HG02938 (cell line): ENCODE measurements at regions not wholly inside any gene's neighbourhood (a gene's known extent, or its start where the extent isn't known, plus 50 kb on each side); places are given as distances from the start of the nearest gene placed in this dataset.
A peak's percentile ranks its signal among the peaks of the same experiment; 100 is the strongest.
"Not testable (repeated sequence)": the region's sequence is repeated elsewhere in the genome, so short reads cannot be mapped to it uniquely, and the experiment has no call there.

ENCODE experiments used
- ATAC-seq: cut with Tn5 transposase; IDR thresholded peaks from one replicate; pipeline ENCODE4 v1.9.1; 2021; ENCODE audit warnings: mild to moderate bottlenecking, moderate library complexity; ENCODE audit not compliant: unreplicated experiment

DNA sequence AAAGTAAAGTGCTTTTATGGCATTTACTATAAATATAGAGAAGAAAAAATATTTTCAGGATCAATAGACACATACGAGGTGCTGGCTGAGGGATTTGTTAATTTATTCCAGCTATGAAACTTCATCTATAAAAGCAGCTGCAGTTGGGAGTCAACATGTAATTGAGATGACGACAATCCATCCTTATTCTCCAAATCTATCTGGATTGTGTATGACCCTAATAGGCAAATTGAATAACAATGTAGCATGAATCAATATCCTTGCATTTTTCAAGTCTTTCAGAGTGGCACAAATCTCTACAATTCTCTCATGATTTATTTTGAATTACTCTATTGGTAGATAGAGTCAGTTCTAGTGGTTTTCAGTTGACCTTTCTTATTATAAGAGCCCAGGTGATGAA lies 1296.5 kb upstream of the SPRY2 start:
- no peak for ATAC-seq

DNA sequence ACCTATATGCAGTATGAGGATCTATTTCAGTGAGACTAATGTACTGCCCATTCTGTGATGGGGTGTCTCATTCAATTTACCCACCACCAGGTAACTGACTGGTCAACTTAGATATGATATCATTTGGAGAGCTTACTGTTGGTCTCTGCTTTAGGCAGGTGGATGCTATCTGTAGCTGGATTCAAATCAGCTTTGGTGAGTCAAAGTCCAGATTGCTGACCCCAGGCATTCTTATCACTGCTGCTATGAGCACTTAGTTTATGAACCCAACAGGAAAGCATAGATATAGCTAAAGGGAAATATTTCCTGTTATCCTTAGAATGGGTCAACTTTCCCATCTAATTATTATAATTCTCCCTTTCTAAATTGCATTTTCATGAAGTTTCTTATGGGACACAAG lies 1295.2 kb upstream of the SPRY2 start:
- ATAC-seq = no peak

DNA sequence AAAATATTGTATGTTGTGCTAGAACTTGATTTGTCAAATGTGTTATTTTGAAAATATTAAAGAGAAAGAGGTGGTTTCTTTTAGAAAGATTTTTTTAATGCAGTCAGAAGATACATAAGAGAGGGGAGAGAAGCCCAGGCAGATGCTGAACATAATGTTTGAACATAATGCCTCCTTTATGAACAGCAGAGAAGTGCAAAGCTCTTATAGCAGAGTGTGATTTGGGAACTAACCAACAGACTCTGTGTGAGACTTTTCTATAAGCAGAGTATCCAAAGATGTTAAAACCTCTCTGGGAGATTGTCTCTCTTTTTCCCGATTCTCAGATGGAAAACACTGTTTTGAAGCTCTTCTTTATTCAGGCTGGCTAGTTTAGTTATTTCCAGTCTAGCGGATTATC lies 1274.1 kb upstream of the SPRY2 start:
- no peak for ATAC-seq

DNA sequence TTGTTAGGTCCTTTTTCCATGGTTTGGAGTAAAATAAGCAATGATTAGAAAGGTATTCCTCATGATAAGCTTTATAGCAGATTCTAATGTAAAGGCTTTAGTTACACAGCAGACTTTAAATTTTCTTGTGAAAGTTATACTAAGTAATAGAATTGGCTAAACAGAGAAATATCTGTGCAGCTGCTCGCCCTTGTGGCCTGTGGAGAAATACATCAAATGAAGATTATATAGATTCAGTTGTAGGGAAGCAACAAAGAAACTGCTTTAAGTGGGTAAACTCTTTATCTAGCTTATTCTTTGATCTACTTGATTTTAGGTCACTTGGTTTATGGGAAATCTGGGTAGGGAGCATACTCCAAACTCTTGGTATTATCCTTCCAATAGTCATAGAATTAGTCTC lies 1269.7 kb upstream of the SPRY2 start:
- no peak for ATAC-seq

DNA sequence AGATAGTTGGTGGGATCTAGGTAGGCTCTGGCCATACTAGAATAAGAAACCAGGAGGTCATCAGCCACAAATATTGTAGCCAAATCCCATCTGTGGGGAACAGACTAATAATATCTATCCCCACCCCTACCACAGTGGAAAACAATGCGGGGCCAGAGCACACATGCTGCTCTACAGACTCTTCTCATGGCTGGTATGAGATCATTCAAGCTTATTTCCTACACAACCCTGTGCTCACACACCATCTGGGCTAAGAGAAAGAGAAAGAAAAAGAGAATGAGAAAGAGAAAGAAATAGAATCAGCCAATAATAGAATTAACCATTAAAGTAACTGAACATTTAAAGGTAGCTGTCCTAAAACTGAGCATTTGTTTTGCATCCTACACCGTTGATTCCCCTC lies 1268.4 kb upstream of the SPRY2 start:
- ATAC-seq = no peak

DNA sequence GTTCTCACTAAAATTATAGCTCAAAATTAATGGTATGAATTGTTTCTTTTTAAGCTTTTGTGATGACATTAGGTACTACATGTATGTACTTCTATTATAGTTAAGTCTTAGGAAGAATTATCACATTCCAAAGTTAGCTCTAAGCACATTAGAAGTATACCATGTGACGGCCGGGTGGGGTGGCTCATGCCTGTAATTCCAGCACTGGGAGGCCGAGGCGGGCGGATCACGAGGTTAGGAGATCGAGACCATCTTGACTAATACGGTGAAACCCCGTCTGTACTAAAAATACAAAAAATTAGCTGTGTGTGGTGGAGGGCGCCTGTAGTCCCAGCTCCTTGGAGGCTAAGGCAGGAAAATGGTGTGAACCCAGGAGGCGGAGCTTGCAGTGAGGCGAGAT lies 1265.1 kb upstream of the SPRY2 start:
- no peak for ATAC-seq

DNA sequence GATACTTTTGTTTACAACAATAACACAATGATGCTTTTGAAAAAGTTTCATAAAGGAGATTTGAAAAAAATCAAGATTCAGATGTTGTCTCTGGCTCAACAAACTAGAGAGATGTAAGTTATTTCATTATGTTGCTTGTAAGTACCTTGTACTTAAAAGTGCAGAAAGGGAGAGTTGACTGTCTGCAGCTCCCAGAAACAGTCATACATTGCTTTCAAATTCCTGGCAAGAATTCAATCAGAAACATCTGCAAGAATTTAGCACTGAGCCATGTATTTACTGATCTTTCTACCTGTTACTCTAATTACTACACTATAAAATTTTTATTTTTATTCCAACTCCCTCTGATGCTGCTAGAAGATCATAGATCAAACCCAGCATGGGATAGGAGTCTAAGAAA lies 1261.3 kb upstream of the SPRY2 start:
- no peak for ATAC-seq

DNA sequence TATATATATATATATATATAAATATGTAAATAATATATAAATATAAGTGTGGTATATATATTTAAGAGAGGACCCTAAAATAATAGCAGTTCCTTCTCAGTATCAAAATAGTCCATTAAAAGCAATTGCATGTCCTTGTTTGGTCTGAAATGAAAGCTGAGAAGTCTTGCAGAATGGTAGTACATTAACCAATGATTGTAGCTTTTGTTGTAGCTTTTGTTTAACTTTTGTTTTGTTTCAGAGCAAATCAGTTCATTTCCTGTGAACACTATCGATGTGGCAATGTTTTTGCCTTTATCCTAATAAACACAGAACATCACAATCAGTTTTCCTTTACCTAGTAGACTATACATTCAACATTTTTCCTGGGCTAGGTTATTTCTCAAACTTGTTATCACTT lies 1256.2 kb upstream of the SPRY2 start:
- ATAC-seq = no peak

DNA sequence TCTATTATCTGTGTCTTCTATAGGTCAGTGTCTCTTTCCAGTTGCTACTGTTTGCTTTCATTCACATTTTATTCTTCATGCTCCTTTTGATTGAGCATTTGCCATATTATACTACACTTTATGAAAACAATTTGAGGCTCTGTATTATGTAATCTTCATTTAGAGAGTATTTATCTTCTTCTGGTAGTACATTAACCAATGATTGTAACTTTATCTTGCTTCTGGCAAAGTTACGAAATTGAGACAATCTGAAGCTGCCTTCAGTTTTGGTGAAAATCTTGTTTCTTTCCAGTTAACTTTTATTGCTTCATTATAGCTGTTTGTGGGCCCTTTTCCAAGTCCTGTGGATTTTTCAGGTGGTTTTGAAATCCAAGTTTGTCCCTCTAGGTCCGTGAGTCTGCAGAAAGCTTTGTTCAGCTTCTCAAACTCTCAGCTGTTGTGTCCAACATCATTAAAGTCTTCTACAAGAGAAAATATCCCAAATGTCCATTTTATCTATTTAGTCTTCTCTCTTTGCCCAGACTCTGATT lies 1255.4 kb upstream of the SPRY2 start:
- ATAC-seq = no peak

DNA sequence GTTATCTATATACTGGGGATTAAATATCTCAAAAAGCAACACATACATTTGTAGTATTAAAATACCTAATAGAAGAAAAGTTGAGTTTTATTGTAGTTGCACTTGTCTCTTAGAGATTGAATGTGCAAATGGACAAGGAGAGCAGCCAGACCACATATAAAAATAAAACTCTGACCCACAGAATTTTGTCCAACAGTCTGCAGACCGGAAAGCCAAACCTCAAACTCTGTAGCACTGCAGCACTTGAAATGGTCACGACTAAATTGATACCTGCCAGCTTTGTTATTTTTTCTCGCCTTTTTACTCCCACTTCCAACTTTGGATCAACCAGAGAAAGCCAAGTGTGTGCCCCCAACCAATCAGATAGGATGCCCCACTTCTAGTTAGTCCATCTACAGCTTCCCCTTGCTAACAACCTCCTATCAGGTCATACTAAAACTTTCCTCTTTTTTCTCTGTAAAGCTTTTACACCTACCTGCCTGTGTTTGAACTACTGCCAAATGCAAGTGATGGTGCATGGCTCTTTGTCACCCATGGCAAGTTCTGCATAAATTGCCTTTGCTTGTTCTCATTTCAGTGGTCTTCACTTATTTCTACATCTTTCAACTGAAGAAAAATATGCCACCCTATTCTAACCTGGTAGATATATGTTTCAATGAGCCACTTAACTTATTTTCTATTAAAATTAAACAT lies 1250.7 kb upstream of the SPRY2 start:
- ATAC-seq = no peak

DNA sequence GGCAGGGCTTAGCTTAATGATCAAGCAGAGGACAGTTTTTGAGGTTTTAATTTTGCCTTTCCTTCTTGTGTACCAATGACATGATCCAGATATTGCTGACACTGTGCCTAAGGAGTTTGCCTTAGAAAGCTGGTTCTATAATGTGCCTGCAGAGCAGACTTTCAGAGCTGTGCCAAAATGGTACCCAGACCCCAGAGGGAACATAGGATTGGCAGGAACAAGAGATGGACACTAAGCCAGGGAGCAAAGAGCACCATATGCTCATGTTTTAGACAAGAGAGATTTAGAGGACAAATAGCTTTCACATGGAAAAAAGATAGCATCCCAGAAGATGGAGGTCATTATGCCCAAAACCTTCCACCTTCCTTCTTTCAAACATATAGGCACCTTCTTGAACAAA lies 1241.5 kb upstream of the SPRY2 start:
- no peak for ATAC-seq

DNA sequence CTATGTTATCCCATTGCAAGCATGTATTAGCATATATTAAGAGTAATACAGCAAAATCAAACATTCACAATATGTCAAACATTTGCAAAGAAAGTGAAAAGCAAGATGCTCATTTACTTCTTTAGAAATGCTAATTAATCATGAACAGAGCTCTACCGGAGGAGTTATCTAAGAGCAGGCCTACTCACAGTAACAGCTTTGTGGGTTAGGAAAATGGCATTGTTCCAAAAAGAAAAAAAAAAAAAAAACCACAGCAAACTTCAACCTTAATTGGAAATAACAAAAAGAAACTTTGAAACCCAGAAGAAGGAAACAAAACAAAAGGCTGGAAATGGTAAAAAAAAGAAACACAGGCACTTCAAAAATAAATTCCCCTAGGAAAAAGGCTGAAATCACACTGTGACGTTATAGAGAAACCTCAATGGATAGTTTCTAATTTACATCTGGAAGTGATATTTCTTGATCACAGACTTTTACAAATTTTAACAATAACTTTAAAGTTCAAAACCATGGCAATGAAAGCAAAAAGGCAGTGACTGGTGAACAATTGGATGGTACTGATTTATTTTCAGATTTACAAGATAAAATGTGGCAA lies 1236.8 kb upstream of the SPRY2 start:
- no peak for ATAC-seq

DNA sequence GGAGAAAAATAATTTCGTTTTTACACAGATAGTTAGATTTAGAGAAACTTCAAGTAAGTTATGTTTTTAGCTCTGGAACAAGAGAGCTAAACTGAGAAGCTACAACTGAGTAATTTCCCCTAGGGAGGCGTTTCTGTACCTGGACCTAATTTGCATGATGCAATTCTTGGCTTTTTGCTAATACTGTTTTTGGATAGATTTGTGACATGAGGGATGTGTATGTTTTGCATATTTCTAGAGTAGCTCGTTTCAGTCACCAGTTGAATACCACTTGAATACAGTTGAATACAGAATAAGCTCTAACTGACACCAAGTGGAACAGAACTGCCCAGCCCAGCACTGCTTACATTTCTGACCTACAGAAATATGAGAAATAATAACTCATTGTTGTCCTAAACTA lies 1227.9 kb upstream of the SPRY2 start:
- ATAC-seq = no peak

DNA sequence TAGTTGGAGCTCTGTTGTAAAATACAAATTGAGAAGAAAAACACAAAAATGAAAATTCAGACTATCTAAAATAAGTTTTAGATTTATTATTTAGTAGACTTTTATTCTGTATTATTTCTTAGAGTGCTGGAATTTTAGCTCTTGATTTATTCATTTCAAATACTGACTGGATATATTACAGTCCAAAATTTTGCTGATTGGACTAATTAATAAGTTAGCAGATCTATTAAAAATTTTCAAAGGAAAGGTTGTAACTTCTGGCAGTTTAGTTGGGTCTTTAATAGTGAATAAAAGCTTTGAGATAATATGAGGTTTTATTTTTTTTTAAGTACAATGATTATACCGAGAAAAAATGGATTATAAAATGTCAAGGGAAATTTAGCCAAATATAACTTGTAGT lies 1224.9 kb upstream of the SPRY2 start:
- ATAC-seq = no peak

DNA sequence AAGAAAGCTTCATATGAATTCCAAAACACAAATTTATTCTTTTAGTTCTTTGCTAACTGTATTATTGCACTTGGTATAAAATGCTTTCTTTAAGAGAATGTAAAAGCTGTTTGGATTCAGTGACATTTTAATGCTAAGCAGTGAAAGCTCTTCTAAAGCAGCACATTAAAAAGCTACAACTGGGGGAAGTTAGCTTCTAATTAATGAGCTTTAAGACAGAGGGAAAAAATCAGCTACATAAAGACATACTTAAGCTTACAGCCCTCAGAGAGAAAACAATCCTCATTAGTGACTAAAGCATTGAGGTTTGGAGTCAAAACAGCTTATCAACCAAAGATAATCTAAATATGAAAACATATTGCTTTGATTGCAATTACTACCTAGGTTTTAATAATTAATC lies 1222.2 kb upstream of the SPRY2 start:
- no peak for ATAC-seq

DNA sequence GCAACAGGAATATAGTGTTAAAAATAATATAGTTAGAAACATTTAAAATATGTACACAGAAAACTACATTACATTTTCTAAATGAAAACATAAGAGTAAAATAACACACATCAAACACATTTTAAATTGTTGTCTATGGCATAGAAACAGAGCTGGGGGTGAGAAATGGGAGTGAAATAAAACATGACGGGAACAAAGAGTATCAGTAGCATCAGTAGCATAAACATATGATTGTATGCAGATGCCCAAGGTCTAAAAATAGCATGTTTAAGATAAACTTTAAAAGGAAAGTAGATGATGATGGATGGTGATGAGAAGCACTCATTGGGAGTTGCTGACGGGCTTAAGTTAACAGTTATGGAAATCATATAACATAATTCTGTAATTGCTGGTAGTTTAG lies 1221.7 kb upstream of the SPRY2 start:
- no peak for ATAC-seq

DNA sequence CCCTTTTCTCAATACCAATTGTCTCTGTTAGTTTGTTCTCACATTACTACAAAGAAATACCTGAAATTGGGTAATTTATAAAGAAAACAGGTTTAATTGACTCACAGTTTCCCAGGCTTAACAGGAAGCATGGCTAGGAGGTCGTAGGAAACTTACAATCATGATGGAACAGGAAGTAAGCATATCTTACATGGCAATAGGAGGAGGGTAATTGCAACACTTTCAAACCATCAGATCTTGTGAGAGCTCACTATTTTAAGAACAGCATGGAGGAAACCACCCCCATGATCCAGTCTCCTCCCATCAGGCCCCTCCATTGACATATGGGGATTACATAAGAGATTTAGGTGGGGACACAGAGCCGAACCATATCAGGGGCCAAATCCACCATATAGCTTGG lies 1210.1 kb upstream of the SPRY2 start:
- no peak for ATAC-seq

DNA sequence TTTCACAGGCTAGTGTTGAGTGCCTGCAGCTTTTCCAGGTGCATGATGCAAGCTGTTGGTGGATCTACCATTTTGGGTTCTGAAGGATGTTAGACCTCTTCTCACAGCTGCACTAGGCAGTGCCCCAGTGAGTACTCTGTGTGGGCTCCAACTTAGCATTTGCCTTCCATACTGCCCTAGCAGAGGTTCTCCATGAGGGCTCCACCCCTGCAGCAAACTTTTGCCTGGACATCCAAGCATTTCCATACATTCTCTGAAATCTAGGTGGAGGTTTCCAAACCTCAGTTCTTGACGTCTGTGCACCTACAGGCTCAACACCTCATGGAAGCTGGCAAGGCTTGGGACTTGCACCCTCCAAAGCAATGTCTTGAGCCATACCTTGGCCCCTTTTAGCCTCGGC lies 1205.4 kb upstream of the SPRY2 start:
- not testable (repeated sequence) for ATAC-seq

DNA sequence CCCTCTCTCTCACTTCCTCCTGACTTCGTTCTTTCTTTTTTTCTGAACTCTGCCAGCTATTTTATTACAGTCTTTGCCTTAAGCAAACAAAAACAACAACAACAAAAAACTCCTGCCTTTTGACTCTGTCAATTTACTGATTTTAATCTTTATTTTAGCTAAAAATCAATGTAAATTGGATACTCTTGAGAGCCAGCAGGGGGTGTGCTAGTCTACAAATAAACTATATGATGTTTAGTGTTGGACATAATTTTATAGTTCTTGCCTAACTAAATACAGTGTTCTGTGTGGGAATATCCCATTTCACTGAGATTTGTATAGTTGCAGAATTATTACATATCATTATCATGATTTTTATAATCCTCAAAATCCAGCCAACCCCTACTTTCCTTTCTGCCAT lies 1199.9 kb upstream of the SPRY2 start:
- ATAC-seq = no peak

DNA sequence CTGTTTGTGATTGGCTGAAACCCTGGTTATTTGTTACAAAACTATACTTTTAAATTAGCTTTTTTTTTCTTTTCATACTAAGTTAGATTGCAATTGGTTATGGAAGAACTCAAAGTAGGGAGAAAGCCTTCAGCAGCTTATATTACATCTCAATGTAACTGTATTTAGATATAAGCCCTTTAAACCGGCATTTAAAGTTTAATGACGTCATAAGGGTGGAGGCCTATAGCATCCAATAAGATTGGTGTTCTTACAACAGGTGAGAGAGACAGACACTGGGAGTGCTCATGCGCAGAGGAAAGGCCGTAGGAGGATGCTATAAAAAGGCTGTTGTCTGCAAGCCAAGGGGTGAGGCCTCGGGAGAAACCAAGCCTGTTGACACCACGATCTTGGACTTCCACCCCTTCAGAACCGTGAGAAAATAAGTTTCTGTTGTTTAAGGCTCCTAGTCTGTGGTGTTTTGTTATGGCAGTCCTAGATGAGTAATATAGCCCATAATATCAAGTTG lies 1198.8 kb upstream of the SPRY2 start:
- ATAC-seq = no peak

DNA sequence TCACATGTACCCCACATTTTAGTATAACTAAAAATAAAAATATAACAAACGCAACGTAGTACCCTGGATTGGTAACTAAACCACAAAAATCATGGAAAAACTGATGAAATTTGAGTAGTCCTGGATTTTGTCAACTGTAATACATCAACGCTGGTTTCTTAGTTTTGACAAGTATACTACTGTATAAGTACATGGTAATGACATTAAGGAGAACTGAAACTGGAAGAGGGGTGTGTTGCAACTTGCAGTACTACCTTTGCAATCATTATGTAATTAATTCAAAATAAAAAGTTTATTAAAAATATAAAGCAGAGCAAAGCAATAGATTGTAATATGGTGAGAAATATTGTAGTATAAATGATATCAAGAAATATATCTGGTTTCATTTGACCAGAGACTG lies 1158.0 kb upstream of the SPRY2 start:
- no peak for ATAC-seq

DNA sequence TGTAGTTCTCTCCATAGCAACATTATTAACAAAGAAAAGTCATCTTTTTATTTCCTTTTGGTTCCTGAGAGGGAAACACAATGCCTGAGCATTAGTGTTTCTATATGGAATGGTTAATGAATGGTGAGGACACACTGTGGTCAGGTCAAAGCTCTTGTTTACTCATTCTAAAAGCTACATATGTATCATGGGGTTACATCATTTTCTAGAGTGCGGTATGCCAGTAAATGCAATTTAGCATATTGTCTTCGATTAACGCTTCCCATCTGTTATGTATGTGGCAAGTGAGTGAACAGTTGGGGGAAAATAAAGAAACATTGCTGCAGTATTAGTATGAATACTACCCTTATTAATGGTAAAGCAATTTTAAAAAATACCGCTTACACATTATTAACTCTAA lies 1152.2 kb upstream of the SPRY2 start:
- peak; percentile 69 for ATAC-seq

DNA sequence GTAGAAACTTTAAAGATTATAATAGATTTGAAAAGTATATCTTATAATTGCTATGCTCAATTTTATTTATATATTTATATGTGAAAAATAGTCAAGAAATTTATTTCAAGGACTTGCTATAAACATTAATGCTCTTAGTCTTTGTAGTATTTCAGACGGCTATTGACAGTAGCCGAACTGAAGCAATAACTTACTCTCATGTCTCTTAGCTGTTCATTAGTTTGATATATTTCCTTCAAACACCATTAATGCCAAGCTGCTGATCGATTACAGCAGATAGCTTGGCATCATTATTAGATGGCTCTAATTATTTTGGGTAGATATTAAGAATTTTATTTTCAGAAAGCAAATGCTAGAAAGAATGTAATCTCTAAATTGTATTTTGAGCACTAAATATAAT lies 1151.5 kb upstream of the SPRY2 start:
- ATAC-seq = no peak
